Panc1 (cell line): ENCODE measurements at regions not wholly inside any gene's neighbourhood (a gene's known extent, or its start where the extent isn't known, plus 50 kb on each side); places are given as distances from the start of the nearest gene placed in this dataset.

ENCODE experiments used
- ATAC-seq: fragments of 200-7000 bp; cut with Tn5 transposase; 2 replicates; pipeline ENCODE4 v1.9.1; 2020; ENCODE audit warnings: mild to moderate bottlenecking, moderate library complexity
- BruUV-seq: library from RNA; stranded (reverse); fragments of 400-500 nt; replicated peaks from 2 replicates; lab custom pipeline; 2021; lab: Mats Ljungman, UMichigan
- CTCF ChIA-PET: fragments of 300-600 bp; sonication (Branson Sonifier 250); formaldehyde crosslinking; loops from one replicate; lab custom pipeline; 2022; ENCODE audit warnings: antibody characterized with exemption; lab: Charles Lee
- POLR2A ChIA-PET: fragments of 300-600 bp; sonication (Branson Sonifier 250); formaldehyde crosslinking; loops from one replicate; lab custom pipeline; 2022; ENCODE audit warnings: antibody characterized with exemption; lab: Charles Lee
- DNase-seq: peaks from one replicate; pipeline ENCODE4 v3.0.0-alpha.2; 2010; ENCODE audit warnings: low read depth, low spot score
- H3K27ac ChIP-seq: 2 replicates; pipeline ENCODE4 v1.5.1; 2011; ENCODE audit warnings: mild to moderate bottlenecking, low read length, inconsistent platforms
- H3K27me3 ChIP-seq: fragments of 200-500 bp; sonication (Bioruptor generic); 2 replicates; pipeline ENCODE4 v1.6.0; 2014; ENCODE audit warnings: low read length, inconsistent platforms; ENCODE audit not compliant: control insufficient read depth, insufficient read depth
- H3K36me3 ChIP-seq: fragments of 200-500 bp; sonication (Bioruptor generic); 2 replicates; pipeline ENCODE4 v1.5.1; 2014; ENCODE audit warnings: inconsistent platforms, mild to moderate bottlenecking, low read length, moderate library complexity; ENCODE audit not compliant: control insufficient read depth, insufficient read depth
- H3K4me1 ChIP-seq: 2 replicates; pipeline ENCODE4 v1.5.1; 2011; ENCODE audit warnings: inconsistent platforms, mild to moderate bottlenecking, low read length, moderate library complexity; ENCODE audit not compliant: control insufficient read depth, insufficient read depth
- H3K4me3 ChIP-seq, 2 experiments: 2 replicates each; pipeline ENCODE4 v1.5.1; 2011 to 2012; ENCODE audit warnings: low read depth in 2 of 2, low read length in 2 of 2, mild to moderate bottlenecking in 2 of 2, inconsistent platforms in 1 of 2, moderate library complexity in 1 of 2
- H3K9me3 ChIP-seq: fragments of 200-500 bp; sonication (Bioruptor generic); 2 replicates; pipeline ENCODE4 v1.5.1; 2014; ENCODE audit warnings: low read depth, mild to moderate bottlenecking, inconsistent platforms, low read length, moderate library complexity; ENCODE audit not compliant: control insufficient read depth, insufficient read depth
- CTCF ChIP-seq: fragments of 450-650 bp; IDR thresholded peaks from 2 replicates; pipeline ENCODE4 v1.5.1; 2017; ENCODE audit warnings: mild to moderate bottlenecking
- POLR2AphosphoS5 ChIP-seq: IDR thresholded peaks from 2 replicates; pipeline ENCODE4 v1.6.1; 2012; ENCODE audit warnings: mild to moderate bottlenecking, low read depth, low read length, moderate library complexity
- REST ChIP-seq, 2 experiments: IDR thresholded peaks; 2 replicates each; pipeline ENCODE4 v1.6.1; 2011 to 2012; ENCODE audit warnings: low read depth in 2 of 2, control low read depth in 1 of 2, low read length in 1 of 2, mild to moderate bottlenecking in 1 of 2, moderate library complexity in 1 of 2; ENCODE audit not compliant: insufficient read depth in 1 of 2
- SIN3A ChIP-seq: IDR thresholded peaks from 2 replicates; pipeline ENCODE4 v1.6.1; 2012; ENCODE audit warnings: low read depth, mild to moderate bottlenecking, low read length, moderate library complexity, borderline replicate concordance; ENCODE audit not compliant: insufficient read depth
- TCF7L2 ChIP-seq: IDR thresholded peaks from 2 replicates; pipeline ENCODE4 v1.6.1; 2011; ENCODE audit warnings: mild to moderate bottlenecking, low read depth, low read length, inconsistent platforms
- in situ Hi-C: cut with HindIII; loops from 2 replicates; pipeline ENCODE4 v1.10.0; 2016; ENCODE audit warnings: low sequenced_read_pairs, low pct_unique_long_range_greater_than_20kb
- intact Hi-C: fragments of 100-400 bp; cut with micrococcal nuclease; formaldehyde crosslinking; loops from one replicate; pipeline ENCODE4 v1.10.0; 2022; ENCODE audit not compliant: unreplicated experiment

- H3K27me3 ChIP-seq: no peaks in the 10 kb centered on the region
- ATAC-seq (no peak), DNase-seq (no peak)
- TF ChIP-seq TCF7L2 (no peak), POLR2AphosphoS5 (no peak), CTCF (no peak), SIN3A (no peak), REST (IDR thresholded peaks at IDR 0.05; ENCODE audit: insufficient read depth in 1 of 2, low read depth in 2 of 2, low read length in 1 of 2) (no peak)
- H3K36me3 ChIP-seq: no peaks in the 10 kb centered on the region
- no peak overlapping the region for H3K27ac ChIP-seq
- ChIA-PET POLR2A (no interaction called here), CTCF (no interaction called here)
- no peaks in the 10 kb centered on the region for H3K4me1 ChIP-seq
- no peak overlapping the region for H3K4me3 ChIP-seq
- in situ Hi-C loops (no loop called here), intact Hi-C loops (no loop called here)
- BruUV-seq: no TSS peak
- no peaks in the 10 kb centered on the region for H3K9me3 ChIP-seq
Observed at GRCh38 chr18:64288432-64288831, 139.5 kb upstream of the LINC00305 start.

- ATAC-seq (no peak), DNase-seq (no peak)
- no peaks in the 10 kb centered on the region for H3K36me3 ChIP-seq
- H3K4me3 ChIP-seq: no peak overlapping the region
- no peaks in the 10 kb centered on the region for H3K4me1 ChIP-seq
- H3K9me3 ChIP-seq: no peaks in the 10 kb centered on the region
- ChIA-PET CTCF (no interaction called here), POLR2A (no interaction called here)
- TF ChIP-seq REST (IDR thresholded peaks at IDR 0.05; ENCODE audit: insufficient read depth in 1 of 2, low read depth in 2 of 2, low read length in 1 of 2) (no peak), POLR2AphosphoS5 (no peak), SIN3A (no peak), TCF7L2 (no peak)
- no peaks in the 10 kb centered on the region for H3K27me3 ChIP-seq
- intact Hi-C loops (no loop called here), in situ Hi-C loops (no loop called here)
- no TSS peak for BruUV-seq
- H3K27ac ChIP-seq: no peak overlapping the region
Observed at GRCh38 chr18:64287926-64288325, 139.0 kb upstream of the LINC00305 start.
